MM.1S (cell line): ENCODE measurements at regions not wholly inside any gene's neighbourhood (a gene's known extent, or its start where the extent isn't known, plus 50 kb on each side); places are given as distances from the start of the nearest gene placed in this dataset.

ENCODE experiments used
- DNase-seq: peaks from one replicate; pipeline ENCODE4 v3.0.0-alpha.2; 2015
- H2AFZ ChIP-seq: fragments of 300-600 bp; sonication (generic); 2 replicates; pipeline ENCODE4 v1.6.0; 2016; ENCODE audit warnings: antibody characterized with exemption, low read length
- H3F3A ChIP-seq: fragments of 300-600 bp; sonication (generic); 2 replicates; pipeline ENCODE4 v1.6.1; 2016; ENCODE audit warnings: mild to moderate bottlenecking, antibody characterized with exemption, low read length, moderate library complexity, mixed read lengths; ENCODE audit not compliant: insufficient read depth
- H3K27ac ChIP-seq: fragments of 300-600 bp; sonication (generic); 2 replicates; pipeline ENCODE4 v1.5.1; 2016; ENCODE audit warnings: mild to moderate bottlenecking, low read length
- H3K27me3 ChIP-seq: fragments of 300-600 bp; sonication (generic); replicated peaks from 2 replicates; pipeline ENCODE4 v1.6.0; 2016; ENCODE audit warnings: low read length; ENCODE audit not compliant: insufficient read depth
- H3K36me3 ChIP-seq: fragments of 300-600 bp; sonication (generic); replicated peaks from 2 replicates; pipeline ENCODE4 v1.6.1; 2016; ENCODE audit warnings: mild to moderate bottlenecking, low read length, mixed read lengths; ENCODE audit not compliant: insufficient read depth
- H3K4me1 ChIP-seq: fragments of 300-600 bp; sonication (generic); 2 replicates; pipeline ENCODE4 v1.6.1; 2016; ENCODE audit warnings: low read length, mixed read lengths
- H3K4me2 ChIP-seq: fragments of 300-600 bp; sonication (generic); 2 replicates; pipeline ENCODE4 v1.6.0; 2016; ENCODE audit warnings: low read depth, low read length
- H3K4me3 ChIP-seq: fragments of 300-600 bp; sonication (generic); 2 replicates; pipeline ENCODE4 v1.5.1; 2016; ENCODE audit warnings: low read length, mixed read lengths
- H3K79me2 ChIP-seq: fragments of 300-600 bp; sonication (generic); 2 replicates; pipeline ENCODE4 v1.6.1; 2016; ENCODE audit warnings: mixed run types, low read length, mixed read lengths
- H3K9ac ChIP-seq: fragments of 300-600 bp; sonication (generic); 2 replicates; pipeline ENCODE4 v1.6.1; 2016; ENCODE audit warnings: low read length, mixed read lengths
- H3K9me2 ChIP-seq: fragments of 300-600 bp; sonication (generic); replicated peaks from 2 replicates; pipeline ENCODE4 v1.6.1; 2016; ENCODE audit warnings: mild to moderate bottlenecking, low read length, mixed read lengths; ENCODE audit not compliant: insufficient read depth
- H3K9me3 ChIP-seq: fragments of 300-600 bp; sonication (generic); replicated peaks from 2 replicates; pipeline ENCODE4 v1.6.1; 2016; ENCODE audit warnings: mild to moderate bottlenecking, low read length, mixed read lengths; ENCODE audit not compliant: insufficient read depth
- H4K20me1 ChIP-seq: fragments of 300-600 bp; sonication (generic); 2 replicates; pipeline ENCODE4 v1.6.1; 2016; ENCODE audit warnings: mild to moderate bottlenecking, low read length, moderate library complexity, mixed read lengths; ENCODE audit not compliant: insufficient read depth
- EZH2 ChIP-seq: fragments of 300-600 bp; sonication (generic); optimal IDR thresholded peaks from 2 replicates; pipeline ENCODE3; 2017; ENCODE audit warnings: low read depth, mild to moderate bottlenecking, antibody characterized with exemption, low read length, mixed read lengths
- EZH2phosphoT487 ChIP-seq: fragments of 300-600 bp; sonication (generic); IDR thresholded peaks from 2 replicates; pipeline ENCODE4 v1.6.1; 2018; ENCODE audit warnings: antibody characterized with exemption, low read length
- TF ChIP-seq, protein P1 (sequence below): fragments of 300-600 bp; sonication (generic); IDR thresholded peaks from 2 replicates; pipeline ENCODE4 v1.5.1; 2016; ENCODE audit warnings: antibody characterized with exemption, low read length, mixed read lengths

DNA sequence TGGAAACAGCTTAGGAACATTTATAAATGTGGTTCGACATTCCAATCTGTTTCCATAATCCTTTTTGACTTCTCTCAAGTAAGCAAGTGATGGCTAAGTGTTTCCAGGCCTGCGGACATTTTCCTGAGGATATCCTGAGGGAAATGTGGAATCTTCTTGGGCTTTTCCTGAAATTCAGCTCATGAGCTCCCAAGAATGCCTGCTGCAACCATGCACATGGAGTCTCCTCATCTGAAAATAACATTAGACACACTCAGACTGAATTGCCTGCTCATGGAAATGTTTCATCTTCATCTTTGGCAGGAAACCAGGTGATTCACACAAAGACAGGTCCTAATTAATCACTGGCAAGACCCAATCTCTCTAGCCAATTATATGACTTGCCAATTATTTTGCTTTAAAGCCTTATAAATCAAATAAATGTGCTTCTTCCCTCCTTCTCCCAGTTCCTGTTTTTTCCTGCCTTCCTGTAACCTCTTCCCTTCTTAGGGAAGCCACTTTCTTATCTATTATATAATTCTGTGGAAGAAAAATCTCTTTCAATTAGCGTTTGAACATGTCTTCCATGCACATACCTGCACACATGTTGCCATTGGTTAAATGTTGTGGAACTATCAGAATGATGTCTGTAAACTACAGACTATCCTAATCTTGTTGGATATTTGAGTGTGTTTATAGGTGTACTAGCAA lies 104.6 kb upstream of the MXRA5 start:
- H2AFZ ChIP-seq, result no peak overlapping the region
- H3K9me3 ChIP-seq, result no peaks in the 10 kb centered on the region
- H3K4me1 ChIP-seq, result no peaks in the 10 kb centered on the region
- no peaks in the 10 kb centered on the region for H3K9me2 ChIP-seq
- no peak overlapping the region for H3K27ac ChIP-seq
- no peaks in the 10 kb centered on the region for H3F3A ChIP-seq
- TF ChIP-seq EZH2phosphoT487 (no peak), EZH2 (no peak)
- TF ChIP-seq, protein P1, sequence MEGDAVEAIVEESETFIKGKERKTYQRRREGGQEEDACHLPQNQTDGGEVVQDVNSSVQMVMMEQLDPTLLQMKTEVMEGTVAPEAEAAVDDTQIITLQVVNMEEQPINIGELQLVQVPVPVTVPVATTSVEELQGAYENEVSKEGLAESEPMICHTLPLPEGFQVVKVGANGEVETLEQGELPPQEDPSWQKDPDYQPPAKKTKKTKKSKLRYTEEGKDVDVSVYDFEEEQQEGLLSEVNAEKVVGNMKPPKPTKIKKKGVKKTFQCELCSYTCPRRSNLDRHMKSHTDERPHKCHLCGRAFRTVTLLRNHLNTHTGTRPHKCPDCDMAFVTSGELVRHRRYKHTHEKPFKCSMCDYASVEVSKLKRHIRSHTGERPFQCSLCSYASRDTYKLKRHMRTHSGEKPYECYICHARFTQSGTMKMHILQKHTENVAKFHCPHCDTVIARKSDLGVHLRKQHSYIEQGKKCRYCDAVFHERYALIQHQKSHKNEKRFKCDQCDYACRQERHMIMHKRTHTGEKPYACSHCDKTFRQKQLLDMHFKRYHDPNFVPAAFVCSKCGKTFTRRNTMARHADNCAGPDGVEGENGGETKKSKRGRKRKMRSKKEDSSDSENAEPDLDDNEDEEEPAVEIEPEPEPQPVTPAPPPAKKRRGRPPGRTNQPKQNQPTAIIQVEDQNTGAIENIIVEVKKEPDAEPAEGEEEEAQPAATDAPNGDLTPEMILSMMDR, result no peak
- H4K20me1 ChIP-seq, result no peaks in the 10 kb centered on the region
- no peaks in the 10 kb centered on the region for H3K79me2 ChIP-seq
- no peak overlapping the region for H3K4me2 ChIP-seq
- H3K36me3 ChIP-seq, result no peaks in the 10 kb centered on the region
- DNase-seq, result no peak
- H3K4me3 ChIP-seq, result no peak overlapping the region
- H3K9ac ChIP-seq, result no peak overlapping the region
- no peaks in the 10 kb centered on the region for H3K27me3 ChIP-seq

DNA sequence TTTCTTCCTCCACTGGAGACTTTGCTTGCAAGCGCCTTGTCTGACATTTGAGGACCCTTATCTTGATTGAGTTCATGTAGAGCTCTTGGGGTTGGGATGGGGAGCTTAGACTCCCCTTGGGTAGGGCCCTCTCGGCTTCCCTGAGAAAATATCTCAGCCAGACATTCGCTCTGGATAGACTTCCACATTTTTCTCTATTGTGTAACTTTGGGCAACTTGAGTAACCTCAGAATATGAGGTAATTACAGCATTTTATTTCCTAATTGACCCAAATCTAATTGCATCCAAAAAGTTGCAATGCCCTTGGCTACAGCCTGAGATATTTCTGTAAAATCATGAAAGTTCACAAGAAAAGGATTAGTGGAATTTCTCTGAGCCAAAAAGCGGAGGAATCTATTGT lies 102.8 kb upstream of the MXRA5 start:
- Histone ChIP-seq H3K4me3 (no peak overlapping the region), H3K27me3 (no peaks in the 10 kb centered on the region), H4K20me1 (no peaks in the 10 kb centered on the region), H3F3A (no peaks in the 10 kb centered on the region), H3K9me3 (no peaks in the 10 kb centered on the region), H2AFZ (no peak overlapping the region), H3K9ac (no peak overlapping the region), H3K36me3 (no peaks in the 10 kb centered on the region), H3K4me1 (no peaks in the 10 kb centered on the region), H3K27ac (no peak overlapping the region), H3K4me2 (no peak overlapping the region), H3K79me2 (no peaks in the 10 kb centered on the region), H3K9me2 (no peaks in the 10 kb centered on the region)
- no peak for DNase-seq
- TF ChIP-seq EZH2phosphoT487 (no peak), EZH2 (no peak)
- TF ChIP-seq, protein P1, result no peak

DNA sequence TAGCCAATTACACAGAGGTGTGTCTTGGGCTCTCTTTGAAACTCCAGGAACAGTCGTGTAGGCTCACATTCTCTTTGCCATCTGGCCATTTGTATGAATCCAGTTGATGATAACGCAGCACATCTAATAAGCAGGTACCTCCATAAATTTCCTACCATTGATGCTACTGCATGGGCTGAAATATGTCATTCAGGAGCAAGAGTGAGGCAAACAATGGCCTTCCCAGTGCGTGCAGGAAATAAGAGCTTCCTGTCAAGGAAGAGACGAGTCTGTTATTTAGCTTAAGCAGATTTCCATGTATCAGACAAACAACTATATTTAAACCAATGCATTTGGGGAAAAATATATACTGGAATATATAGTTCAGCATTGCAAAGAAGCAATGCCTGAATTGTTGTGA lies 102.1 kb upstream of the MXRA5 start:
- DNase-seq, result no peak
- Histone ChIP-seq H2AFZ (no peak overlapping the region), H3K4me1 (no peaks in the 10 kb centered on the region), H3K36me3 (no peaks in the 10 kb centered on the region), H4K20me1 (no peaks in the 10 kb centered on the region), H3K9me2 (no peaks in the 10 kb centered on the region), H3K9me3 (no peaks in the 10 kb centered on the region), H3K9ac (no peak overlapping the region), H3F3A (no peaks in the 10 kb centered on the region), H3K27me3 (no peaks in the 10 kb centered on the region), H3K4me3 (no peak overlapping the region), H3K79me2 (no peaks in the 10 kb centered on the region), H3K4me2 (no peak overlapping the region), H3K27ac (no peak overlapping the region)
- TF ChIP-seq EZH2phosphoT487 (no peak), EZH2 (no peak)
- TF ChIP-seq, protein P1, result no peak
